ENCODE measurements at regions not wholly inside any gene's neighbourhood (a gene's known extent, or its start where the extent isn't known, plus 50 kb on each side); places are given as distances from the start of the nearest gene placed in this dataset.
A peak's percentile ranks its signal among the peaks of the same experiment; 100 is the strongest.

GRCh38 chr6:50141100-50141499 lies 91.4 kb upstream of the DEFB112 start:
- Mint-ChIP-seq H3K4me1 (ENCODE audit: unreplicated experiment) (no peaks in the 10 kb centered on the region), H3K36me3 (ENCODE audit: unreplicated experiment) (no peaks in the 10 kb centered on the region), H3K4me3 (ENCODE audit: unreplicated experiment) (no peak overlapping the region), H3K27me3 (ENCODE audit: unreplicated experiment) (peaks cover 2% of the 10 kb centered on the region), H3K27ac (ENCODE audit: unreplicated experiment) (no peak overlapping the region), H3K9me3 (ENCODE audit: unreplicated experiment) (no peaks in the 10 kb centered on the region)
- no peak for TF ChIP-seq CTCF (IDR thresholded peaks at IDR 0.05)
- DNase-seq (ENCODE audit: extremely low spot score, unreplicated experiment): no peak

GRCh38 chr6:50143011-50143719 lies 93.4 kb upstream of the DEFB112 start:
- TF ChIP-seq CTCF (IDR thresholded peaks at IDR 0.05): no peak
- DNase-seq (ENCODE audit: extremely low spot score, unreplicated experiment): no peak
- H3K36me3 Mint-ChIP-seq (ENCODE audit: unreplicated experiment): no peaks in the 10 kb centered on the region
- peaks cover 6% of the 10 kb centered on the region for H3K27me3 Mint-ChIP-seq (ENCODE audit: unreplicated experiment)
- H3K4me3 Mint-ChIP-seq (ENCODE audit: unreplicated experiment): no peak overlapping the region
- peaks cover 2% of the 10 kb centered on the region for H3K4me1 Mint-ChIP-seq (ENCODE audit: unreplicated experiment)
- H3K9me3 Mint-ChIP-seq (ENCODE audit: unreplicated experiment): no peaks in the 10 kb centered on the region
- H3K27ac Mint-ChIP-seq (ENCODE audit: unreplicated experiment): no peak overlapping the region

GRCh38 chr6:50145125-50145524 lies 95.4 kb upstream of the DEFB112 start:
- H3K27ac Mint-ChIP-seq (ENCODE audit: unreplicated experiment): no peak overlapping the region
- peaks cover 2% of the 10 kb centered on the region for H3K4me1 Mint-ChIP-seq (ENCODE audit: unreplicated experiment)
- peaks cover 7% of the 10 kb centered on the region for H3K27me3 Mint-ChIP-seq (ENCODE audit: unreplicated experiment)
- H3K4me3 Mint-ChIP-seq (ENCODE audit: unreplicated experiment): no peak overlapping the region
- no peaks in the 10 kb centered on the region for H3K9me3 Mint-ChIP-seq (ENCODE audit: unreplicated experiment)
- peak; percentile 62 for TF ChIP-seq CTCF (IDR thresholded peaks at IDR 0.05)
- H3K36me3 Mint-ChIP-seq (ENCODE audit: unreplicated experiment): no peaks in the 10 kb centered on the region
- no peak for DNase-seq (ENCODE audit: extremely low spot score, unreplicated experiment)

- Mint-ChIP-seq H3K27ac (ENCODE audit: unreplicated experiment) (no peak overlapping the region), H3K9me3 (ENCODE audit: unreplicated experiment) (no peaks in the 10 kb centered on the region), H3K27me3 (ENCODE audit: unreplicated experiment) (peaks cover 18% of the 10 kb centered on the region), H3K36me3 (ENCODE audit: unreplicated experiment) (no peaks in the 10 kb centered on the region), H3K4me1 (ENCODE audit: unreplicated experiment) (peaks cover 2% of the 10 kb centered on the region), H3K4me3 (ENCODE audit: unreplicated experiment) (no peak overlapping the region)
- no peak for TF ChIP-seq CTCF (IDR thresholded peaks at IDR 0.05)
- no peak for DNase-seq (ENCODE audit: extremely low spot score, unreplicated experiment)
Observed at GRCh38 chr6:50147371-50147770, 97.6 kb upstream of the DEFB112 start.

GRCh38 chr6:50180646-50181045 lies 130.9 kb upstream of the DEFB112 start:
- H3K4me1 Mint-ChIP-seq (ENCODE audit: unreplicated experiment): no peaks in the 10 kb centered on the region
- H3K27me3 Mint-ChIP-seq (ENCODE audit: unreplicated experiment): peaks cover 19% of the 10 kb centered on the region
- TF ChIP-seq CTCF (IDR thresholded peaks at IDR 0.05): no peak
- H3K36me3 Mint-ChIP-seq (ENCODE audit: unreplicated experiment): no peaks in the 10 kb centered on the region
- no peak for DNase-seq (ENCODE audit: extremely low spot score, unreplicated experiment)
- no peaks in the 10 kb centered on the region for H3K9me3 Mint-ChIP-seq (ENCODE audit: unreplicated experiment)
- no peak overlapping the region for H3K27ac Mint-ChIP-seq (ENCODE audit: unreplicated experiment)
- no peak overlapping the region for H3K4me3 Mint-ChIP-seq (ENCODE audit: unreplicated experiment)
